Upper lobe of right lung (tissue), 1 donor: ENCODE measurements at regions not wholly inside any gene's neighbourhood (a gene's known extent, or its start where the extent isn't known, plus 50 kb on each side); places are given as distances from the start of the nearest gene placed in this dataset.
A peak's percentile ranks its signal among the peaks of the same experiment; 100 is the strongest.

Experiments used
- ATAC-seq: fragments of 200-7000 bp; cut with Tn5 transposase; one replicate; pipeline ENCODE4 v1.9.1; 2020; ENCODE audit warnings: mild to moderate bottlenecking, moderate library complexity
- DNase-seq: peaks from one replicate; pipeline ENCODE4 v3.0.0-alpha.2; 2020
- H3K27ac ChIP-seq: fragments of 200-600 bp; one replicate; pipeline ENCODE4 v1.8.0; 2022
- H3K27me3 ChIP-seq: fragments of 200-600 bp; one replicate; pipeline ENCODE4 v1.8.0; 2022; ENCODE audit warnings: mild to moderate bottlenecking
- H3K36me3 ChIP-seq: fragments of 200-600 bp; one replicate; pipeline ENCODE4 v1.8.0; 2022
- H3K4me1 ChIP-seq: fragments of 200-600 bp; one replicate; pipeline ENCODE4 v1.8.0; 2022
- H3K4me3 ChIP-seq: fragments of 200-600 bp; one replicate; pipeline ENCODE4 v1.8.0; 2022; ENCODE audit warnings: mild to moderate bottlenecking
- H3K9me3 ChIP-seq: fragments of 200-600 bp; one replicate; pipeline ENCODE4 v1.8.0; 2022
- CTCF ChIP-seq: fragments of 200-600 bp; IDR thresholded peaks from one replicate; pipeline ENCODE4 v1.8.0; 2022; ENCODE audit warnings: antibody characterized with exemption
- intact Hi-C: fragments of 100-400 bp; cut with DNase I; formaldehyde crosslinking; loops from one replicate; pipeline ENCODE4 v1.11.0; 2022
- donor health status: DM: no; HTN: yes; CAD: no; lungs with severe emphysema.

GRCh38 chr1:90201467-90202358 lies 206.8 kb downstream of the ZNF326 start:
- H3K27ac ChIP-seq, result no peak overlapping the region
- H3K27me3 ChIP-seq, result no peaks in the 10 kb centered on the region
- intact Hi-C loops, result no loop called here
- no peak overlapping the region for H3K4me3 ChIP-seq
- TF ChIP-seq CTCF, result no peak
- no peak for DNase-seq
- H3K4me1 ChIP-seq, result no peaks in the 10 kb centered on the region
- ATAC-seq, result peak; percentile 47
- H3K36me3 ChIP-seq, result no peaks in the 10 kb centered on the region
- no peaks in the 10 kb centered on the region for H3K9me3 ChIP-seq

GRCh38 chr1:90200646-90201205 lies 205.8 kb downstream of the ZNF326 start:
- Histone ChIP-seq H3K9me3 (no peaks in the 10 kb centered on the region), H3K4me3 (no peak overlapping the region), H3K36me3 (no peaks in the 10 kb centered on the region), H3K27ac (no peak overlapping the region), H3K4me1 (no peaks in the 10 kb centered on the region), H3K27me3 (no peaks in the 10 kb centered on the region)
- TF ChIP-seq CTCF, result no peak
- intact Hi-C loops, result no loop called here
- DNase-seq (no peak), ATAC-seq (peak; percentile 74)

GRCh38 chr1:90198616-90199332 lies 203.9 kb downstream of the ZNF326 start:
- intact Hi-C loops, result no loop called here
- H3K36me3 ChIP-seq, result no peaks in the 10 kb centered on the region
- no peak overlapping the region for H3K4me3 ChIP-seq
- no peak for ATAC-seq
- H3K9me3 ChIP-seq, result no peaks in the 10 kb centered on the region
- H3K27ac ChIP-seq, result no peak overlapping the region
- peaks cover 3% of the 10 kb centered on the region for H3K27me3 ChIP-seq
- TF ChIP-seq CTCF, result no peak
- no peaks in the 10 kb centered on the region for H3K4me1 ChIP-seq
- no peak for DNase-seq

- TF ChIP-seq CTCF, result no peak
- intact Hi-C loops, result no loop called here
- no peak overlapping the region for H3K4me3 ChIP-seq
- peaks cover 3% of the 10 kb centered on the region for H3K27me3 ChIP-seq
- DNase-seq (no peak), ATAC-seq (no peak)
- no peaks in the 10 kb centered on the region for H3K4me1 ChIP-seq
- H3K36me3 ChIP-seq, result no peaks in the 10 kb centered on the region
- H3K27ac ChIP-seq, result no peak overlapping the region
- H3K9me3 ChIP-seq, result no peaks in the 10 kb centered on the region
These were observed 198.2 kb downstream of the ZNF326 start for GRCh38 chr1:90193116-90193515.

- H3K4me3 ChIP-seq, result no peak overlapping the region
These were observed 197.5 kb downstream of the ZNF326 start for GRCh38 chr1:90192408-90192807.

More at GRCh38 chr1:90192408-90192807, 197.5 kb downstream of the ZNF326 start:
- no peak for ATAC-seq
- no peaks in the 10 kb centered on the region for H3K9me3 ChIP-seq
- H3K27ac ChIP-seq, result no peak overlapping the region
- no peaks in the 10 kb centered on the region for H3K4me1 ChIP-seq
- no peaks in the 10 kb centered on the region for H3K36me3 ChIP-seq
- peaks cover 3% of the 10 kb centered on the region for H3K27me3 ChIP-seq
- no peak for TF ChIP-seq CTCF
- no peak for DNase-seq
- intact Hi-C loops, result no loop called here
